Activated T-helper 2 cell treated with anti-CD3 and anti-CD28 coated beads, Interferon-gamma antibody, Interleukin-2, Interleukin-4, amounts not matched to agents 10 μg/mL and 5 μg/mL and 100 μg/mL, durations not matched to agents 14 hours and 24 hours and 36 hours (primary cell): ENCODE measurements at regions not wholly inside any gene's neighbourhood (a gene's known extent, or its start where the extent isn't known, plus 50 kb on each side); places are given as distances from the start of the nearest gene placed in this dataset.

Experiments used
- DNase-seq: peaks from one replicate; pipeline ENCODE4 v3.0.0; 2021; ENCODE audit warnings: low spot score
- H3K27ac Mint-ChIP-seq: one replicate; pipeline ENCODE4 v1.8.0; 2021; ENCODE audit warnings: mixed read lengths
- H3K27me3 Mint-ChIP-seq: one replicate; pipeline ENCODE4 v1.8.0; 2021; ENCODE audit warnings: low read depth, mixed read lengths
- H3K36me3 Mint-ChIP-seq: one replicate; pipeline ENCODE4 v1.8.0; 2021; ENCODE audit warnings: low read depth, mixed read lengths
- H3K4me1 Mint-ChIP-seq: one replicate; pipeline ENCODE4 v1.8.0; 2021; ENCODE audit warnings: low read depth, mixed read lengths
- H3K4me3 Mint-ChIP-seq: one replicate; pipeline ENCODE4 v1.8.0; 2021; ENCODE audit warnings: low read depth, mild to moderate bottlenecking, moderate library complexity, mixed read lengths
- H3K9me3 Mint-ChIP-seq: one replicate; pipeline ENCODE4 v1.8.0; 2021; ENCODE audit warnings: mixed read lengths
- intact Hi-C: fragments of 100-400 bp; cut with micrococcal nuclease; formaldehyde crosslinking; loops from one replicate; pipeline ENCODE4 v1.15.1; 2023

DNA sequence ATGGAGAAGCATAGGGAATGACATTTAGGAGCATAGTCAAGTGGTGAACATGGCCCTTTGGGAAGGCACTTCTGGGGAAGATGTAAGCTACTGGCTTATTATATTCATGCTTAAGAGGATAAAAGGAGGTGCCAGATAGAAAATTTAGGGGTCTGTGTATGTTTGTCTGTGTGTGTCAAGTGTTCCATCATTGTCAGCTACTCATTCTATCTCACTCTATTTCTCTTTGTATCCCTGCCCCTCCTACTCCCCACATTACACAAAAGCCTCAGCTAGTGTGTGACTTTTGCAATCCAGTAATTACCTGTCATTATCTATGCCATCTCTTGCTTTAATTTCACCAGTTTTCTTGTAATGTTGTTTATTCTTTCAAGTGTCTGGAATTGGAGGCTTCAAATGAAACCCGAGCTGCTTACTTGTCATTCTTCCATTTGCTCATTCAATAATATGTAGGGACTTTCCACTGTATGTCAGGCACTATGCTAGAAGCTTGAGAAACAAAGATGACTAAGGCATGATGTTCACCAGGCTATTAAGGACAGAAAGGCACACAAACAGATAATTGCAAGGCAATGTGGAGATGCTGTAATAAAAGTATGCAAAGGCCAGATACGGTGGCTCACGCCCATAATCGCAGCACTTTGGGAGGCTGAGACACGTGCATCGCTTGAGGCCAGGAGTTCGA is 229.8 kb upstream of the TEX13C start:
- intact Hi-C loops: no loop called here
- Mint-ChIP-seq H3K36me3 (no peaks in the 10 kb centered on the region), H3K4me3 (no peak overlapping the region), H3K9me3 (no peaks in the 10 kb centered on the region), H3K27me3 (no peaks in the 10 kb centered on the region), H3K4me1 (no peaks in the 10 kb centered on the region), H3K27ac (no peak overlapping the region)
- DNase-seq: no peak

DNA sequence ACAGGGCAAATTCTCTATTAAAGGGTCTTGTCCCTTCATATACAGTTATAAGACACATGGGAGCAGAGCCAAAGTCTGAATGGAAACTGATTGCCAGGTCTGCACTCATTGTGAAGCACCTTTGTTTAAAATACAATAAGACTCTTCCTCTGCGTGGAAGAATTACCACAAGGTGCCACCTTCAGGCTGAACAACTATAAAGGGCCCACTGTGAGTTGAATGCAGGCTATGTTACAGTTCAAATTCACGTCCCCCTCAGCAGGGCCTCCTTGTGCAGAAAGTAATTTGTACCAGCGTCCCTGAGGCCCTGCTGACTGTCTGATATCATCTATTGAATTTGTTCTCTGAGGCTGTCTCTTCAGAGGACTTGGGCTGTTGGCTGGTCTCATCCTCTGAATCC is 225.8 kb upstream of the TEX13C start:
- Mint-ChIP-seq H3K9me3 (no peaks in the 10 kb centered on the region), H3K36me3 (no peaks in the 10 kb centered on the region), H3K4me1 (no peaks in the 10 kb centered on the region), H3K27ac (no peak overlapping the region), H3K4me3 (no peak overlapping the region), H3K27me3 (no peaks in the 10 kb centered on the region)
- DNase-seq: no peak
- intact Hi-C loops: no loop called here

DNA sequence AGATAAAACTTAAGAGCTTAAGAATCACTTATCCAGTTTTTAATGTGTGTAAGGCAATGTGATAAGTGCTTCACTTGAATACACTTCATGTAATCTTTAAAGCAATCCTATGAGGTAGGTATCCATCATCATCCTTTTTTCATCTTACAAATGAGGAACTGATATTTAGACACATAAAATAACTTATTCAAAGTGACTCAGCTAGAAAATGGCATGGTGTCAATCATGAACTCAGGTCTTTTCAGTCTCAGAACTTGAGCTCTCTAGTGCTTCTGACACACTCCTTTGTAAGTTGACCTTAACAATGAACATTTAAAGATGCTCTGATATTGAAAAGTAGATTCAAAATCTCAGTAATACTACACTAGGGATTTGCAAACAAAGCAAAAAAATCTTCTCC is 224.8 kb upstream of the TEX13C start:
- no peak overlapping the region for H3K27ac Mint-ChIP-seq
- H3K4me3 Mint-ChIP-seq: no peak overlapping the region
- no peaks in the 10 kb centered on the region for H3K9me3 Mint-ChIP-seq
- H3K27me3 Mint-ChIP-seq: no peaks in the 10 kb centered on the region
- intact Hi-C loops: no loop called here
- no peak for DNase-seq
- H3K4me1 Mint-ChIP-seq: no peaks in the 10 kb centered on the region
- no peaks in the 10 kb centered on the region for H3K36me3 Mint-ChIP-seq

DNA sequence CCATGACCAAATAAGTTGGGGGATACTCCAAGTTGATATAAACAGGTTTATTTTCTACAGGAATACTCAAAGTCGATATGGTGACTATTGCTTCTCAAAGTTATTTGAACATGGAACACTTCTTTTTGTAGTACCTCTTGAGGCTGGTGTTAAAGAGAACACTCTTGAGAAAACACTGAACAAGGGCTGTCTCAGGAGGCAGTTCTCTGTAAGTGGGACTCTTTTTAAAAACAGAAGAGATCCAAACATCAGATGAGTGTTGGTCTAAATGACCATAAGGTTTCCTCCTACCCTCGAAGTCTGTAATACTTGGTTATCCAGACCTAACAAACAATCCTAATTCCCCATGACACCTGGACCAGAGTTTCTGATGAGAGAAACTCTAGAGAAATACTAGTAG is 223.2 kb upstream of the TEX13C start:
- no peaks in the 10 kb centered on the region for H3K36me3 Mint-ChIP-seq
- H3K9me3 Mint-ChIP-seq: no peaks in the 10 kb centered on the region
- no peaks in the 10 kb centered on the region for H3K4me1 Mint-ChIP-seq
- intact Hi-C loops: no loop called here
- no peaks in the 10 kb centered on the region for H3K27me3 Mint-ChIP-seq
- no peak overlapping the region for H3K27ac Mint-ChIP-seq
- H3K4me3 Mint-ChIP-seq: no peak overlapping the region
- no peak for DNase-seq

DNA sequence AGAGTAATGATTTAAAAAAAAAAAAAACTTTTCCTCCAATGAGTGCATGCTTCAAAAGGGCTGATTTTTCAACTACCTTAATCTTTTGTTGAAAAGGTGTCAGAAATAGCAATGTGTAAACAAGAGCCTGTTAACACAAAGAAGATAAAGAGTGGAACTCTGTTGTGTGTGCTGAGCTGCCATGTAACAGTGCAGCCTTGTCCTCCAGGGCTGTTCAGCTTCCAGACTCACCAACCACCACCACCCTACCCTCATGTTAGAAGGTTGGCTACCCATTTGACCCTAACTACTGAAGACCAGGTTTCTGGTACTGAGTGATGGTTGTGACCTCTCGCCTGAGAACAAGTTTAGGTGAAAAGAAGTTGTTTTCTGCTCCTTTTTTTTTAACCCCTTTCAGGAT is 222.8 kb upstream of the TEX13C start:
- H3K4me3 Mint-ChIP-seq: no peak overlapping the region
- intact Hi-C loops: no loop called here
- H3K4me1 Mint-ChIP-seq: no peaks in the 10 kb centered on the region
- no peaks in the 10 kb centered on the region for H3K27me3 Mint-ChIP-seq
- no peak for DNase-seq
- H3K36me3 Mint-ChIP-seq: no peaks in the 10 kb centered on the region
- no peak overlapping the region for H3K27ac Mint-ChIP-seq
- no peaks in the 10 kb centered on the region for H3K9me3 Mint-ChIP-seq

DNA sequence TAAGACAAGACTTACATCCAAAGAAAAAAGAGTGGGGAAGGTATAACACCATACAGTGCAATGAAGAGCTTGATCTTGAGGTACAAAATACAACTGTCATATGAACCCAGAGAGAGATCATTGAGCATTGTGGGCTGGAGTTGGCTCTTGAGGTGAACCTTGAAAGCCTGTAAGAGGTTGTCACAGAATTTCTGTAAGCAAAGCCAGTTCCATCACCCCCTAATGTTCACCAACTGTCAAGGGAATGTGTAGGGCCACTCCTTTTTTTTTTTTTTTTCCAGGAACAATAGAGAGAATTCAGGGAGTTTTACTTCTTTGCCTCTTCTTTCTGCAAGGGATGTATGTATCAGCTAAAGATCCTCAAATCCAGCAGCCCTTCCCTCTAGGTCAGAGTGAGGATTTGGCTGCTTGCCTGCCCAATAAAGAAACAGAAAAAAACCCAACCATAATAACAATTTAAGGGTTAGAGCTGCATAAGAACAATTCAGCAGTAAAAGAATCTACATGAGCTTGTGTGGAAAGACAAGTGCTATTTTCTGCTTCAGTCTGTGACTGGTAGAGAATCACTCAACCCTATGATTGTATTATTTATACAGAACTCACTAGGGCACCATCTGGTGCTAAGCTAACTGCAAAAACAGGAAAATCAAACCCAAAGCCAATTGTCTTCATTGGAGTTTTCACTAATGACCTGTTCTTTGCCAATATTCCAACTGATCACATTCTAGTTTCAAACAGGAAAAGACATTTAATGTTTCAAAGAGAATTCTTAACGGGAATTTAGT is 217.5 kb upstream of the TEX13C start:
- Mint-ChIP-seq H3K27ac (no peak overlapping the region), H3K4me1 (no peaks in the 10 kb centered on the region), H3K4me3 (no peak overlapping the region), H3K36me3 (no peaks in the 10 kb centered on the region), H3K9me3 (no peaks in the 10 kb centered on the region), H3K27me3 (no peaks in the 10 kb centered on the region)
- intact Hi-C loops: no loop called here
- no peak for DNase-seq

DNA sequence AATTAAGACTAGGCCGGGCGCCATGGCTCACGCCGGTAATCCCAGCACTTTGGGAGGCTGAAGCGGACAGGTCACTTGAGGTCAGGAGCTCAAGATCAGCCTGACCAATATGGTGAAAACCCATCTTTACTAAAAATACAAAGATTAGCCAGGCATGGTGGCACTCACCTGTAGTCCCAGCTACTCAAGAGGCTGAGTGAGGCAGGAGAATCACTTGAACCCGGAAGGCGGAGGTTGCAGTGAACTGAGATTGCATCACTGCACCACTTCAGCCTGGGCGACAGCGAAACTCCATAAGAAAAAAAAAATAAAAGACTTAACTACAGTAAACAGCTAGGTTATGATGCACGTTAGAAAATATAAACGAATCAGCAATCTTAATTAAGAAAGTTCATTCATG is 216.0 kb upstream of the TEX13C start:
- Mint-ChIP-seq H3K27me3 (no peaks in the 10 kb centered on the region), H3K36me3 (no peaks in the 10 kb centered on the region), H3K27ac (no peak overlapping the region), H3K4me3 (no peak overlapping the region), H3K4me1 (no peaks in the 10 kb centered on the region), H3K9me3 (no peaks in the 10 kb centered on the region)
- DNase-seq: no peak
- intact Hi-C loops: no loop called here

DNA sequence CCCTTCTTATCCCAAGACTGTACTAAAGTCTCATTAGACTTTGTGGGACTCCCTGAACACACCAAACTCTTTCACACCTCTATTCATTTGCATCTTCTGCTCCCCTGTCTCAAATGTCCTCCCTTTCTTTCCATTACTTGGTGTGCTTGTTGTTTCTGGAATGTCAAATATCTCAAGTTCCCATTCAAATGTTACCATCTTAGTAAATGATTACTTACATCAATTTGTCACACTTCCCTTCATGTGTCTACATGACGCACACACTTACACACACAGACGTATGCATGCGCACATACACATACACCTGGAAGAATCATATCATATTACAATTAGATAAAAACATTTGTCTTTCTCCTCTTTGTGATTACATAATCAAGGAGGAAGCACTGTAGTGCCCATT is 210.8 kb upstream of the TEX13C start:
- Mint-ChIP-seq H3K9me3 (no peaks in the 10 kb centered on the region), H3K27ac (no peak overlapping the region), H3K36me3 (no peaks in the 10 kb centered on the region), H3K27me3 (no peaks in the 10 kb centered on the region), H3K4me1 (no peaks in the 10 kb centered on the region), H3K4me3 (no peak overlapping the region)
- no peak for DNase-seq
- intact Hi-C loops: no loop called here

DNA sequence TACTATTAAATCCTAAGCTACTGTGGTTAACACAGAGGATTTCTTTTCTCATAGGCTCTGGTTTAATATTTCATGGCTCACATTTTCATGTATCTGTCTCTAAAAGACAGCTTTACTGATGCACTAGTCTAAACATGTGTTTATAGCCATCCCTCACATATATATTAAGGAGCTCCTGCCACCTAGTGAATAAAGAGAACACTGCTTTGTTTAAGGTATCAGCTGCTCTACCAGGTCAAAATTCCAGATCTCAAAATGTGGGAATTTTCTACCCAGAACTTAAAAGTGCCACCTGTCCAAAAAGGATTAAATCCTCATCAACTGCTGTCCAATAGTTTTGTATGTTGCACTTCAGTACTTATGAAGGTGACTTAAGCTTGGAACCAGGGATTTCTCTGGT is 188.5 kb upstream of the TEX13C start:
- H3K9me3 Mint-ChIP-seq: peaks cover 5% of the 10 kb centered on the region

DNA sequence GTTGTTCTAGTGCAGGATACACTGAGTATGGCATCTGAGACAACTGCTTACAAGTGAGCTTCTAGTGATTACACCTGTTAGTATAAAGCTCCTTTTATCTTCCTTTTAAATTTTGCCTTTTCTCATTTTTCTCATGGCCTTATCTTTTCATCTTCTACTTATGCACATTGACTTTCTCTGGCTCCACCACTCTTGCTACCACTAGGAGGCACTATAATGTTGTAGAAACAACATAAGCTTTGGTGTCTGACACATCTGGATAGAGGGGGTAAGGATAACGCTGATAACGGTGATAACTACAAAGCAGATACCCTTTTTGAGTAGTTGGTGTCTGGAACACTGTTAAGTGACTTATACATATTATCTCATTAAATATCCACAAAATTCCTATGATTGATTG is 187.4 kb upstream of the TEX13C start:
- no peaks in the 10 kb centered on the region for H3K4me1 Mint-ChIP-seq
- intact Hi-C loops: no loop called here
- H3K9me3 Mint-ChIP-seq: peaks cover 5% of the 10 kb centered on the region
- H3K4me3 Mint-ChIP-seq: no peak overlapping the region
- no peaks in the 10 kb centered on the region for H3K27me3 Mint-ChIP-seq
- no peaks in the 10 kb centered on the region for H3K36me3 Mint-ChIP-seq
- H3K27ac Mint-ChIP-seq: no peak overlapping the region
- no peak for DNase-seq

More for the DNA sequence above, 188.5 kb upstream of the TEX13C start:
- H3K4me3 Mint-ChIP-seq: no peak overlapping the region
- H3K27ac Mint-ChIP-seq: no peak overlapping the region
- H3K27me3 Mint-ChIP-seq: no peaks in the 10 kb centered on the region
- intact Hi-C loops: loop anchor here (1.0 kb wide), 1 partner anchor 725 kb away; no protein-coding TSS in a partner anchor
- H3K4me1 Mint-ChIP-seq: no peaks in the 10 kb centered on the region
- H3K36me3 Mint-ChIP-seq: no peaks in the 10 kb centered on the region
- no peak for DNase-seq

DNA sequence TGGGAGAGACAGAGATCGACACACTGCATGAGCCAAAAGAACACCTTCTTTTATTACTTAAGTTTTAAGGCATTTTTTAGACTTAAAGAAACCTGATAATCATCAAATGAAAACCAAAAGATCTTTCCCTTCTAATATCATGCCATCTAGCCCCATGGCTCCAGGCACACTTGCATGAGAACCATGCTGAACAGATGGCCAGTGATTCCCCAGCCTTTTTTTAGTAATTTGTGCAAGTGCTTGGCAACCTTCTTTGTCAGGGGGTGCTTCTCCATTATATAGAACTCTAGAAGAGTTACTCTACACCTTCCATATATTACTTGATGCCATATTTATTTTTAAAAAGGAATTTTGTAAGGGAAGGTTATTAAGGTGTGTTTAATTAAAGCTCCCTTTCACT is 182.2 kb upstream of the TEX13C start:
- no peak overlapping the region for H3K27ac Mint-ChIP-seq
- no peaks in the 10 kb centered on the region for H3K4me1 Mint-ChIP-seq
- DNase-seq: no peak
- H3K4me3 Mint-ChIP-seq: no peak overlapping the region
- no peaks in the 10 kb centered on the region for H3K9me3 Mint-ChIP-seq
- intact Hi-C loops: no loop called here
- no peaks in the 10 kb centered on the region for H3K36me3 Mint-ChIP-seq
- H3K27me3 Mint-ChIP-seq: no peaks in the 10 kb centered on the region

DNA sequence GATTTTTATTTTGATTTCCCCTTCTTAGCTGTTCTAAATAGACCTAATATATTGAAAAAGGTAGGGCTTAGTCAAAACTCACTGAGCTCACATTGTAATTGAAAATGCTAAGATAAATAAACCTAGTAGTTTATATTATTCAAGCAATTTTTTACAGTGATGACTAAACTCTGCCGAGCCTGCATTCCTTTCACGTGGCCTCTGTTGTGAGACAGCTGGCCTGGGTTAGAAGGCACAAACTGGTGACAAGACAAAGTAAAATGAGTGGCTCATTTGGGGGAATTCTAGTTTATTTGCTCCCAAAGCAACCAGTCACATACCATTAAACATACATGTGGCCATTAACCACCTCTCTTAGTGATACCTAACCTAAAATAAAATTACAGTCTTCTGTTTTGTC is 169.4 kb upstream of the TEX13C start:
- intact Hi-C loops: no loop called here
- Mint-ChIP-seq H3K4me3 (no peak overlapping the region), H3K9me3 (no peaks in the 10 kb centered on the region), H3K36me3 (no peaks in the 10 kb centered on the region), H3K4me1 (no peaks in the 10 kb centered on the region), H3K27me3 (no peaks in the 10 kb centered on the region), H3K27ac (no peak overlapping the region)
- DNase-seq: no peak

DNA sequence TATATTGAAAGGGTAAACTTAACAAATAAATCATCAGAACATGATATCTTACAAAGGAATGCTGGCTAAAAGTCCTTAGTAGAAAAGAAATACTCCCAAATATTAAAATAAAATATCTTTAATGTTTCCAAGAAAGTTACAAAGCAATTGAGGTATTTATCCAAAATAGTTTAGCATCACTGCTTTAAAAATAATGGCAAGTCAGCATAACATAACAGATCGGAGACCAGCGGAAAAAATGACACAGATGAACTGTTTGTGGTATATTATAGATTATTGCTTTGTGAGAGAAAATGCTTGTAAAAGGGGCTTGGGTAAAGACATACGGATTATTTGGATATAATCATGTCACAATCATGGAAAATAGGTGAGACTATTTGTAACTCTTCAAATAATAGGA is 168.5 kb upstream of the TEX13C start:
- Mint-ChIP-seq H3K27ac (no peak overlapping the region), H3K27me3 (no peaks in the 10 kb centered on the region), H3K36me3 (no peaks in the 10 kb centered on the region), H3K4me1 (no peaks in the 10 kb centered on the region), H3K9me3 (no peaks in the 10 kb centered on the region), H3K4me3 (no peak overlapping the region)
- no peak for DNase-seq
- intact Hi-C loops: no loop called here
